NCI-H1930 (cell line): ENCODE measurements at regions not wholly inside any gene's neighbourhood (a gene's known extent, or its start where the extent isn't known, plus 50 kb on each side); places are given as distances from the start of the nearest gene placed in this dataset.

Source experiments
- DNase-seq, 2 experiments: peaks; one replicate each; lab custom pipeline; 2025; lab: John Stamatoyannopoulos, UW

DNA sequence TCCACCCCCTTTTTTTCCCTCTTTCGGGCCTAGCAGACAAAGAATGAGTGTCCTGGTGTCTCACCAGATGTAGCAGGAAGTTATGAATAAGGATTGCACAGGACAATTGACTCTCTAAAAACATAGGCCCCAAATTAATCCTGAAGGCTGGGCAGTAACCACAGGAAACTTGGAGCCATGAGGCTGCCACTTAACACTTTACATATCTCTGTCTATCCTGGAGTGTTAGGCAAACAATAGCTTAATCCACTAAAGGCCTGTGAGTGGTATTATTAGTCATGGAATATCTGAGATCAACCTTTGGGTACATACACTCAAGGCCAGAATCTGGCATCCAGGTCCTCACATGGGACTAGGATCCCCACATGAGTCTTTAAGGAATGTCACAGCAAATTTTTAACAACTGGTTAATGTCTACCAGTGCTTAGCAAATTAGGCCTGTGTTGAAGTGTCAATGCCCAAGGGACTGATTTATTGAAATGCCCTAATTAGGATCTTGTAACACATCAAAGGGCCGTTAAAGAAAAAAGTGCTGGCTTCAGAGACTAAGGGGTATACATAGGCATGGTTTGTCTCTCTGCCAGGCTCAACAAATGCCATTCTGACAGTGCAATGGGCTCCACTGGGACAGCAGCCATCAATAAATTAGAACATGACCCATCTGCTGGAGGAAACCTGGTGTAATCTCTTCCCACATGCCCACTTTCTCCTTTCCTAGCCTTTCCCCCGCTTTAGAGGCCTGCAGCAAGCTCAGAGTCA lies 196.7 kb upstream of the TBX20 start:
- DNase-seq = no peak

DNA sequence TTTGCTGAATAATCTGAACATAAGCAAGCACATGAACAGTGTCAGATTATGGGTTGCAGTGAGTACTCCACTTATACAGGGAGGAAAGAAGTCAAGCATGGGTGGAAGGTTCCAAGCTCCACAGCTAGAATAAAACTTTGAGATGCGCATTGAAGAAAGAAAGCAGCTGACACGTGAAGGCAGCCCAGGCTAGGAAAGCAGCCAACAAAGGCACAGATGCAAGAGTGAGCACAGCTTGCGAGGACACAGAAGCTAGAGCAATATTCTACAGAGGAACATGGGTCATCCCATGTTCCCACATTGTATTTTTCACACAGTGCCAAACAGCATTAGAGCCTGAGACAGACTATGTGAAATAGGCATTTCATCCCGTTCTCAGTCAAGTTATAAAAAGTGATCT lies 194.6 kb upstream of the TBX20 start:
- no peak for DNase-seq

DNA sequence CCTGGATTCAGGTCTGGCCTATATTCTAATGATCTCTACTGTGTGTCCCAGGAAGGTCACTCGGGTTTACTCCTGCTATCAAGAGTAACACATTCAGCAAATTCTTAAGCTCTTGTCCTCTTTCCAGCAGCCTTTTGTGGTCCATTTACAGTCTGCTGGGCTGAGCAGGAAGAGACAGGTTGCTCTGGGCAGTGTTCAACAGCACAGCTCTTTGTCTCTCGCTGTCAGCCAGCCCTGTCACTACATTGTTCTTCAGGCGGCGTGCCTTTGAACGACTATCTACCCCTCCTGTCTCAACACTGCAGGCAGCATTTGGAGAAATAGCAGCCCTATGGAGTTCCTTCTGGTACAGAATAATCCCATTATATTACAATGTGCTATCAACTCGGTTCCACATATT lies 192.2 kb upstream of the TBX20 start:
- no peak for DNase-seq

DNA sequence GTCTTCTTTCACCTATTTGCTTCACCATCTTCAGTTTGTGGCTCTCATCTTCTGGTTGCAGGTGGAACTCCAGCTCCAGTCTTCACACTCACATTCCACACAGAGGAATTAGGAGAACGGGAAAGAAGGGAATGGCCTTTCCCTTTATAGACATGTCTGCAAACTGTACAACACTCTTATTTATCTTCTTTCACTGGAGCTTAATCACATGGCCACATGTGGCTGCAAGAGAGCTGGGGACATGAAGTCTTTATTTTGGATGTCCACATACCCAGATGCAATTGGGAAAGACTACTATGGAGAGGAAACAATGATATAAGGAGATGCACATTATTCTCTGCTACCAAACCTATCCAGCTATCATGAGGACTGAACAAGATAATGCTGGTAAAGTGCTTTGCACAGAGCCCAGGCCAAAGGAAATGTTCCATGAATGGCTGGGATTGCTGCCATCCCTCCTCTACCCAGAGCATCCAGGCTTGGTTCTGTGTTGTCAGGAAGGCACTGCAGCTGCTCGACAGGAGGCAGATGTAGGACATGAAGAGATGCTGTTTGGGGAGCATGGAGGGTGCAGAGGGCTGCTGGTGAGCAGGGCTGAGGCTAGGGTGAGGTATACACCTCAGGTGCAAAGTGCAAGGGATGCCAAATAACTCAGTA lies 183.8 kb upstream of the TBX20 start:
- no peak for DNase-seq

DNA sequence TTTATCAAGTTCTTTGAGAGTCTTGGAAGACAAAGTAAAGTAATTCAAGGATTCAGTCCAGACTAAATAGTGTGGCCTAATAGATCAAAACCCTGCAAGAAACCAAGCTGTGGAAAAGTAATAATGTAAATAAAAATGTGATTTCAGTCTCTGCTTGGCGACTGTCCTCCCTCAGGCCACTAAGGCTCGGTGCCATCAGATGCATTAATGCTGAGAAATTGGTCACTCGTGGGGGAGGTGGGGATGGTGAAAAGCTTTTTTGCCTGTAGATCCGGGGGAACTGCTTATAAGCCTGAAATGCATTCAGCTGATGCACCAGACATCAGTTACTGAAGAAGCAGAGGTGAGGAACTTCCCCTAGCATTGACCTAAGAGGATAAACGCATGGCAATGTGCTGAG lies 182.6 kb upstream of the TBX20 start:
- no peak for DNase-seq

DNA sequence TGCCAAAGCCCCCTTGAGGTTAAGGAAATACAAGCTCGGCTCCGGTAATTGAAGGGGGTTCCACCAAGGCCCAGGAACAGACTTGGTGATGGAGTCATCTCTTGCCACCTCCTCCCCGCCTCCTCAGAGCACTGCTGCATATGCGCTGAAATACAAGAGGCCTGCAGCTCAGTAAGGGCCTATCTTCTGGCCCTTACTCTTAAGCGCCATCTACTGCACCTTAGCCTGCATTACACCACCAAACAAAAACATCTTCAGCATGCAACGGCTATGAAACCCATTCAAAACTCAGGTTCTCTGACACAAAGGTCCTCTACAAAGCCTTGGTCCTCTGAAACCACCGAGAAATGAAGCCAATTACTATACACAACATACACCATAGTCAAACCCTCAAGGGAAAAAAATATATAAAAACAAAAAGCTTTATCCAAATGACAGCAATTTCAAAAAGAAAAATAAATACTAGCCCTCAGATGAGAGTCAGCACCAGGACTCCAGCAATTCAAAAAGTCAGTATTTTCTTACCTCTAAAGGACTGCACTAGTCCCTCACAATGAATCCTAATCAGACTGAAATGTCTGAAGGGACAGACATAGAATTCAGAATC lies 176.8 kb upstream of the TBX20 start:
- no peak for DNase-seq

DNA sequence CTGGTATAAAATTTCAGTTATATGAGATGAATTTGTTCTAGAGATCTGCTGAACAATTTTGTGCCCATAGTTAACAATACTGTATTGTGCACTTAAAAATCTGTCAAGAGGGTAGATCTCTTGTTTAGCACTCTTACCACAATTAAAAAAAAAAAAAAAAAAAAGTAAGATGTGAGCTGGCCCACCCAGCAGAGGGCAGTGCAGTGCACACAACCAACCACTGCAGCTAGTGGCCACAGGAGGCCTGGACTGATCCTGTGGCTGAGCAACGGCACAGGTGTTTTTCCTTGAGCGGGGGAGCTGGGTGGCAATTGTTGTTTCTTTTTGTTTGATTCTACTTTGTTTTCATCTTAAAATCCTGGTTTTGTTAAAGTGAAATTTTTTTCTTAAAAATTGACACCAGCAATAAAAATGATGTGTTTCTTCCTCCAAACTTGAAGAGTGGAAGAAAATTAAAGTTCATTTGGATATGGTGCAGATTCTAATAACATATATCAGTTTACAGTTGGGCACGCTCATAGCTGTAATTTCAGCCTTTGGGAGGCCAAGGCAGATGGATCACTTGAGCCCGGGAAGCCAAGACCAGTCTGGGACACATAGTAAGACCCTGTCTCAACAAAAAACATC lies 171.1 kb upstream of the TBX20 start:
- DNase-seq = peak; percentile 5 to 13

DNA sequence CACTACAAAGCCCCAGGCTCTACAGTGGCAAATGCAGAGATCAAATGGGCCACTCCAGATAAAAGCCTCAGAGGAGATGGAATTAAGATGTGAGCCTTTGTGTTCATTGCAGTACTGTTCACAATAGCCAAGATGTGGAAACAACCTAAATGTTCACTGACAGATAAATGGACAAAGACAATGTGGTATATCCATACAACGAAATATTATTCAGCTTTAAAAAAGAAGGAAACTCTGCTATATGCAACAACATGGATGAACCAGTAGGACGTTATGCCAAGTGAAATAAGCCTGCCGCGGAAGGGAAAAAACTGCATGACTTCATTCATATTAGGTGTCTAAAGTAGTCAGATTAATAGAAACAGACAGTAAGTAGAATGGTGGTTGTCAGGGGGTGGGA lies 170.5 kb upstream of the TBX20 start:
- no peak for DNase-seq

DNA sequence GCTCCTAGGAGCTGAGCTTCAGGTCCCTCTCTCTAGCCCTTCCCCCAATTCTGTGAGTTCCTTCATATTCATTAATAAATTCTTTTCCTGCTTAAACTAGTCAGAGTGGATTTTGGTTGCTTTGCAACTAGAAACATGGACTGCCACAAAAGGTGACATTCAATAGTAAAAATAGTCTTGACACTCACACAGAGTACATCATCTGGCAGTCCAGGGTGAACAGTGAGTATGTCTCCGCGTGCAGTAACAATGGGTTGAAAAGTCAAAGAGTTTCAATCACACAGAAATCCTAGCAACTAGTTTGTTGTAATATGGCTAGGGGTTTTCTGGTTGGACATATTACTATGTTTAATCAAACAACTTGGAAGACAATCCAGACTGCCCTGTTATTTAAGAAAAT lies 168.8 kb upstream of the TBX20 start:
- DNase-seq = no peak

DNA sequence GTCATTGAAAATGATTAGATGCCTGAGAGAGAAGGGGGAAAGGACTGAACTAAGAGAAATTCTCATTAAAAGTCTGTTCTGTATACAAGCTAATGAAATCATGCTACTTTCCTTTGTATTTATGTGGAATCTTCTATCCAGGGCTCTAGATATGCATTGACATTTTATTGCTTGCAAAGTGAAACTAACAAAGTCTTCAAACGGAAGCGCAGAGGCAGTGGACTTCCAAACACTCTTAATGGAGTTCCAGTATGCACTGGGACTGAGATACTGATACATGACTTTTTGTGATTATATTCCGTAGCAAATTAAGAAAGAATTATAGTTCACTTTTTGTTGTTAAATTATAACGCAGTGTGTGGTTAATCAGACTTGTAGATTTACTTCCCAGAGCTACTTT lies 166.8 kb upstream of the TBX20 start:
- no peak for DNase-seq

DNA sequence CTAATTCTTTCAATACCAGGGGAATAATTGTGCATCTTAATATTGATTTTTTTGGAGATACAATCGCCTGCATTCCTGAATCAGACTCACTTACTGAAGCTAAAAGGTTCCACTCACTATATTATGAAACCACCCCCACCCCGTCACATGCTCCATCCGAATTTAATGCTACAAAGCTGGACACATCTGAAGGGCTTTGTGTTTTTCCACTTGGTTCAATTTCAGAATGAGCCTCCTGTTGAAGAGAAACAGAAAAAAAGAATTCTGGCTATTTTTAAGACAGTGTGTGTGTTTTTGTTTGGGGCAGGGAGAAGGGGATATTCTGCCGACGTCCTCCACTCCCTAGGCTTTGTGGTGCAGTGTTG lies 165.5 kb upstream of the TBX20 start:
- no peak for DNase-seq

DNA sequence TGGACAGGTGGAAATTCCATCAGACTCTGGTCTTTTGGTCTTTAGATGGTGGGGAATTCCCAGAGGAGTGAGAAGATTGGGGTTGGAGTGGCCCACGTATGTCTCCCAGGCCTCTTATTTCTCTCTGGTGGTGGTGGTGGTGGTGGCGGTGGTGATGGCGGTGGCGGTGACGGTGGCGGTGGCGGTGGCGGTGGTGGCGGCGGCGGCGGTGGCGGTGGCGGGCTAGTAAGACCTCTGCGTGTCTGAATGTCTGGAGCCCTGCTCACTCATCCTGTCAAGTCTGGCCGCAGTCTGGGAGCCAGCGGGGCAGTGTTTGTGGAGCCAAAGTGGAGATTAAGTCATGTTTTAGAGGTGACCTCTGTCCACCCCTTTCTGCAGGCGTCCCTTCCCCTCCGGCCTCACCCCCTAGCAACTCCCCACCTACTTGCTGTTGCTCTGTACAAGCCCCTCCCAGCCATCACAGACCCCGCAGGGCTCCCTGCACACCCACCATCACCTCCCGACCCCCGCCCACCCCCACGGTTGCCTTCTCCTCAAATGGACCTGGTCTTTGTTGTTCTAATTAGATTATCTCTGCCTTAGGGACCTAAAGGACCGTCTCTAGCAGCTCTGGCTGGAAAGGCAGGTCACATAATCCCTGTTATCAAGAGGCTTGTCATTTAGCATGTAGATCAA lies 165.0 kb upstream of the TBX20 start:
- DNase-seq = no peak

DNA sequence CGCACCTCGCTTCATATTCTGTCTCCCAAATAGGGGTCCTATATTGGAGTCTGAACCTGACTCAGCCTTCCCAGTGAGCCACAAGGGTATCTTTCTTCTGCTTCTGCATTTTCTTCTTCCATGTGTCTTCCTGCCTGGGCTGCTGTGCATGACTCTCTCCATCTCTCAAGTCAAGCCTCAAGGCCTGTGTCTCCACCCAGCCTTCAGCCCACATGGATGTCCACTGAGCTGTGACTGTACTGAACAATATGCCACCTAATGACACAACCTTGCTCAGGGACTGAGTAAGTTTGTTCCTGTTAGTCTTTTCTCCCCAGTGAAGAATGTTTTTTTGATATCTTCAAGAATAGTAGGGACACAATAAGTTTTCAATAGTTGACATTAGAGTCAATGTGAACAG lies 162.7 kb upstream of the TBX20 start:
- no peak for DNase-seq

DNA sequence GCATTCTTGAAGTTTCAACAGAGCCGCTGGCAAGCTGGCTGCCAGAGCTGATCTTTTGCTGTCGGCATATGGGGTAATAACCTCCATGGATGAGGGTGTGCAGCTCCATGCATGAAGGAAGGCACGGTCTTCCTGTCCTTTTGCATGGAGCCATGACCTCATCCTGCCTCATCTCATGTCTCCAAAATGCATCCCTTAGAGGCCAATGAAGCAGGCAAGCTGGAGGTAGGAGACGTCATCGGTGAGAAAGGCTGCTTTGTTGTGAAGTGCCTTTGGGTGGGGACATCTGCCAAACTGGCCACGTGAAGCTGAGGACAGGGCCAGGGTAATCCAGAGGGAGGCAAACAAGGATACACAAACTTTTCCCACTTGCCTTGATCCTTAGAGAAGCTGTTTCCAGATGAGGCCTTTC lies 161.5 kb upstream of the TBX20 start:
- DNase-seq = no peak

DNA sequence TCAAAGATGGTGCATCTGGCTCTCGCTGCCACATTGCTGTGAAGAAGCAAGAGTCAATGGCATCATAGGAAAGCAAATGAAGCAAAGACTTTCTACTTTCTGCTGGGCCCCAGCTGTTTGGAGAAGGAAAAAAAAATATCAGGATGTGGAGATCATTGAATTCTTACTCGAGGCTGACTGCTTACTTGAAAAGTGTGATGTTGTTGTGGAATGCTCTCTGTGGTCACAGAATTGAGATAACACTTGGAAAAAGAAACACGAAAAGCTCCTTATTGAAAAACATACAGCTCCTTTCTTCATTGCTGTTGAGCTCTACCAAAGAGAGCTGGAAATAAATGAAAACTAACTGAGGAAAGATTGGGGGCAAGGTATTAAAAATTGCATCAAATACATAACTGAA lies 157.4 kb upstream of the TBX20 start:
- DNase-seq = no peak

DNA sequence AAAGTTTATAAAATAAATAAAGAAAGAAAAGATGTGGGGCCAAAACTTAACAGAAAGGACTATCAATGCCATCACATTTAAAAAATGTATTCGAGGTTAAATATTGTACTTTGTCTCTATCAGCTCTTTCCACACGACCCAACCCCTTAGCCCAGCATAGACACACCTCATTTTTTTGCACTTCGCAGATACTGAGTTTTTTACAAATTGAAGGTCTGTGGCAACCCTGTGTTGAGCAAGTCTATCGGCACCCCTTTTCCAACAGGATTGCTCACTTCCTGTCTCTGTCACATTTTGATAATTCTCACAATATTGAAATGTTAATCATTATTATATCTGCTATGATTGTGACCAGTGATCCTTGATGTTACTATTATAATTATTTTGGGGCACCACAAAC lies 151.6 kb upstream of the TBX20 start:
- no peak for DNase-seq

DNA sequence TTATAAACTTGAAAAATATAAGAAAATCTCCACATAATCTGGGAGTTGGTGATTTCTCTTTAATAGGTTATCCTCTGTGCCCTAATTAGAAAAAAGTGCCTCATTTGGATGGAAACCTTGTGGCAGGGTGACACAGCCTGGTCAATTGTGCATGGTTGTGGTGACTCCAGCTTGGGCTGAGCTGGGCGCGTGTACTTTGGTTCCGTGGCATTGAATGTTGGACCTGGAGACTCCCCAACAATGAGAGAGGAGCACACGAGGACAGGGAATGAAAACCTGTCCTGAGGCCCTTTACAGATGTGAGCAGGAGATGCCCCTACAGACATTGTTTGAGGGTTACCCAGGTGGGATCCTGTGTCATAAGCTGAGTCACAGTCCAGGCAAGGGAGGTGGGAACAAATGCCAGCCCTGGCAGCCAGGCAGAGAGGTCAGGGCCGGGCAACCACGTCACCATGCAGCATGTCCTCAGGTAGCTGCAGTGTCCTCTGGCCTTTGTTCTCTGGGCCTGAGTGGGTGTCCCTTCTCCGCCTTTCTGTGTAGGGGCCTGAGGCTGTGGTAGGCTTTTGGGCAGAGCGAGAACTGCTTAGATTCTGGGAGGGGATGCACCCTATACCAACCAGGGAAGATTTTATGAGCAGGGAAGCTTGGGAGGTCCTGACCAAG lies 147.4 kb upstream of the TBX20 start:
- no peak for DNase-seq

DNA sequence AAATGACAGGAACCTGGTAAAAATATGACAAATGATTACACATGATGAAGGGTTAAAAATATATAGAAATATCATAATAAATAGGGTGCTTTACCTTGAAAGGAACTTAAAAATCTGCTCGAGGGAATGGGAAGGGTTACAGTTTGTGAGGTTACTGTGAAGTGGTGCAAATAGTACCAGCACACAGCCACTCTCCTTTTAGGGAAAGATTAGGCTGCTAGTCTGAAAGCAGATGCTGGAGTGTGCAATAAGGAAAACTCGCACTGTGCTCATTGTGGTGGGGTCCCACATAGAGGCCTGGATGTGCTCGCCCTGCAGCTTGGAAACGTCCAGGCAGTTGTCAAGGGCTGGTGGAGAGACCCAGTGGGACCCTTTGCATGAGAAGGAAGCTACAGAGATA lies 145.9 kb upstream of the TBX20 start:
- DNase-seq = no peak

DNA sequence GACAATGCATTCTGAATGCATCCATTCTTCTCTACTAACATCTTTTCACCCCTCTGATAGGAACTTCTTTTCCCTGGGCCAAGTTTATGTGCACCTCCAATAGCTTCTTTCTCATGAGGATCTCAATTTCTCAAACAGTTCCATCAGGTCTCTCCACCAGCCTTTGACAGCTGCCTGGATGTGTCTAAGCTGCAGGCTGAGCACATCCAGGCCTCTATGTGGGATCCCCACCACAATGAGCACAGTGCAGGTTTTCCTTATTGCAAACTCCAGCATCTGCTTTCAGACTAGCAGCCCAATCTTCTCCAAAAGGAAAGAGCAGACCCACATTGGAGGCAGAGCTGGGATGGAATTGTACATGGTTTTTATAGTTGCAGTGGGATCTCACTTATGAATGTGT lies 145.3 kb upstream of the TBX20 start:
- DNase-seq = no peak

DNA sequence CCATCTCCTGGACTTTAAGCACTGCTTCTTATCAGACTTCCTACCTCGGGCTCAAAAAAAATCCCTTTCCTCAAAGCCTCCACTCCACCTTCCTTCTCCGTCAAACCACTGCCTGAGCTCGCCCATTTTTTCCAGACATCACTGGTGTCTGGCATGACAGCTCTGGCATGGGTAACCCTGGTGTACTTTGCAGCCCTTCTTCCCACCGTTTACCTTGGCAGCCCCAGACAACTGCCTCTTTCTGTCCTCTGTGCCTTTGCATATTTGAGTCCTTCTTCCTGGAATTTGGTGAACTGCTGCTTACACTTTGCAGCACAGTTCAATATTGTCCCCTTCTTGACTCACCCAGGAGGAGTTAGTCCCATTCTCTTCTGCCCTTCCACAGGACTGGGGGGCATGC lies 144.6 kb upstream of the TBX20 start:
- DNase-seq = no peak

DNA sequence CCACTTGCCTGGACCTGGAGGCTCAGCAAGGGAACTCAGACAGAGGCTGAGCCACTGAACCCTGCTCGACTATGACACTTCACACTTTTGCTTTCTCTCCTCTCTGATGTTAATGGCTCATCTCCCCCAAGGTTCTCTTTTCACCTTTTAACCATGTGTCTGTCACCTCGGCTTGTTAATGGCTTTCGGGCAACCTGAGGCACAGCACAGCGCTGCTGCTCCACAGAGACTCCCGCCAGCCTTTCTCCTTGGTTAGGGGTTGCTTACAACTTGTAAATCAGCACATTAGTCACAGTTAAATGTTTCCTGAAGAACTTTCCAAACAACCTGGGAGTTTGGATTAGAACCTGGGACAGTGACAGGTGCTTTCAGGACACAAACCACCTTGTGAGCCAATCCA lies 136.2 kb upstream of the TBX20 start:
- DNase-seq = no peak

DNA sequence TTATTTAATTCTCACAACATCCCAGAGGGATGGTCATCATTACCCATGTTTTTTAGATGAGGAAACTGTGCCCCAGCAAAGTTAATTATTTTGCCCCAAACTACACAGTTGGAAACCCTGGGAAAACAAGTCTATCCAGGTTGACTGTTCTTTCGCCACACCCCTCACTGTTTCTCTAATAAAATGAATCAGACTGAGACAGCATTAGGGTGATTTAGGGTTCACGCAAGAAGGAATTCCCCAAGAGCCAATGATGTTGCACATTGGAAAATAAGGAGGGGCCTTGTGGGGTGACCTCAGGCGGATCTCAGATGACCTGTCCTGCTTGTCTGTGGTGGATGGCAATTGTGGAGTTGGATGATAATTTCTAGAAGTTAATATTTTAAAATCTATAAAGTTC lies 135.7 kb upstream of the TBX20 start:
- no peak for DNase-seq
